HepG2 (cell line): ENCODE measurements at regions not wholly inside any gene's neighbourhood (a gene's known extent, or its start where the extent isn't known, plus 50 kb on each side); places are given as distances from the start of the nearest gene placed in this dataset.

ENCODE experiments used
- ELF3 ChIP-seq: IDR thresholded peaks from 2 replicates; pipeline ENCODE4 v1.6.1; 2016; ENCODE audit warnings: missing genetic modification reagents, missing compliant biosample characterization
- HHEX ChIP-seq: IDR thresholded peaks from 2 replicates; pipeline ENCODE4 v1.6.1; 2016; ENCODE audit warnings: control low read depth
- KAT7 ChIP-seq: IDR thresholded peaks from 2 replicates; pipeline ENCODE4 v1.6.1; 2018; ENCODE audit warnings: borderline replicate concordance, missing compliant biosample characterization
- KLF13 ChIP-seq: sonication (generic); formaldehyde crosslinking; IDR thresholded peaks from 2 replicates; pipeline ENCODE4 v1.4.0; 2020; ENCODE audit warnings: mild to moderate bottlenecking, missing genetic modification reagents
- LRRFIP1 ChIP-seq: sonication (generic); formaldehyde crosslinking; conservative IDR thresholded peaks from 2 replicates; pipeline ENCODE4 v1.4.0; 2020; ENCODE audit warnings: missing genetic modification reagents
- RNF2 ChIP-seq: fragments of 450-650 bp; conservative IDR thresholded peaks from 2 replicates; pipeline ENCODE4 v1.6.1; 2016; ENCODE audit warnings: low read depth
- SMAD1 ChIP-seq: sonication (generic); formaldehyde crosslinking; IDR thresholded peaks from 2 replicates; pipeline ENCODE4 v1.4.0; 2020; ENCODE audit warnings: missing genetic modification reagents, low read depth, mild to moderate bottlenecking, borderline replicate concordance
- SPEN ChIP-seq: sonication (generic); formaldehyde crosslinking; IDR thresholded peaks from 2 replicates; pipeline ENCODE4 v1.5.1; 2020; ENCODE audit warnings: low read depth, mild to moderate bottlenecking, missing genetic modification reagents
- SRF ChIP-seq: IDR thresholded peaks from 2 replicates; pipeline ENCODE4 v1.6.1; 2011; ENCODE audit warnings: mild to moderate bottlenecking, low read depth, low read length, moderate library complexity
- TBL1XR1 ChIP-seq: fragments of 150-350 bp; IDR thresholded peaks from 2 replicates; pipeline ENCODE4 v1.6.1; 2014; ENCODE audit warnings: borderline replicate concordance, low read length; ENCODE audit not compliant: partially characterized antibody
- TBX2 ChIP-seq: sonication (generic); formaldehyde crosslinking; IDR thresholded peaks from 2 replicates; pipeline ENCODE4 v1.5.0; 2020; ENCODE audit warnings: missing genetic modification reagents, mild to moderate bottlenecking, borderline replicate concordance
- TCF7 ChIP-seq: sonication (generic); IDR thresholded peaks from 2 replicates; pipeline ENCODE4 v1.6.1; 2016; ENCODE audit warnings: antibody characterized with exemption, low read depth
- ZBTB7B ChIP-seq: sonication (generic); formaldehyde crosslinking; IDR thresholded peaks from 2 replicates; pipeline ENCODE4 v1.4.0; 2020; ENCODE audit warnings: missing genetic modification reagents
- ZKSCAN8 ChIP-seq: IDR thresholded peaks from 2 replicates; pipeline ENCODE4 v1.6.1; 2016; ENCODE audit warnings: borderline replicate concordance, missing genetic modification reagents, missing compliant biosample characterization
- ZNF253 ChIP-seq: sonication (generic); formaldehyde crosslinking; IDR thresholded peaks from 2 replicates; pipeline ENCODE4 v1.8.0; 2022; ENCODE audit warnings: mild to moderate bottlenecking, missing genetic modification reagents, borderline replicate concordance
- ZNF337 ChIP-seq: sonication (generic); formaldehyde crosslinking; IDR thresholded peaks from 2 replicates; pipeline ENCODE4 v1.5.1; 2020; ENCODE audit warnings: missing genetic modification reagents, low read depth, mild to moderate bottlenecking, borderline replicate concordance
- ZNF468 ChIP-seq: sonication (generic); formaldehyde crosslinking; IDR thresholded peaks from 2 replicates; pipeline ENCODE4 v1.8.0; 2022; ENCODE audit warnings: mild to moderate bottlenecking, moderate library complexity, missing genetic modification reagents
- ZNF614 ChIP-seq: IDR thresholded peaks from 2 replicates; pipeline ENCODE4 v1.6.1; 2018; ENCODE audit warnings: missing biosample characterization, missing genetic modification reagents, inconsistent platforms, borderline replicate concordance
- ZNF781 ChIP-seq: sonication (generic); formaldehyde crosslinking; IDR thresholded peaks from 2 replicates; pipeline ENCODE4 v1.5.1; 2020; ENCODE audit warnings: borderline replicate concordance, mild to moderate bottlenecking, missing genetic modification reagents; ENCODE audit errors: not compliant biosample characterization
- TF ChIP-seq, protein P1 (sequence below): sonication (generic); formaldehyde crosslinking; IDR thresholded peaks from 2 replicates; pipeline ENCODE4 v1.4.0; 2020; ENCODE audit warnings: missing genetic modification reagents; ENCODE audit errors: not compliant biosample characterization
- TF ChIP-seq, protein P2 (sequence below): sonication (generic); formaldehyde crosslinking; IDR thresholded peaks from 2 replicates; pipeline ENCODE4 v1.4.0; 2020; ENCODE audit warnings: missing genetic modification reagents
- TF ChIP-seq, protein P3 (sequence below): sonication (generic); formaldehyde crosslinking; IDR thresholded peaks from 2 replicates; pipeline ENCODE4 v1.8.0; 2022; ENCODE audit warnings: mild to moderate bottlenecking, missing genetic modification reagents

GRCh38 chr20:53866794-53867740 is 203.3 kb downstream of the BCAS1 start (continued):
- TF ChIP-seq ELF3 (CRISPR knock-in tag) = no peak; the same call in 1 of the 2 replicates
- no peak for TF ChIP-seq SMAD1 (CRISPR knock-in tag)
- no peak for TF ChIP-seq RNF2
- TF ChIP-seq ZNF468 (CRISPR knock-in tag) = no peak
- TF ChIP-seq KAT7 = 0 out of 2 replicates have a peak, but pooled peaks have one; percentile 23
- peak; percentile 54; the same call in 1 of the 2 replicates for TF ChIP-seq TBX2 (CRISPR knock-in tag)
- TF ChIP-seq ZNF337 (CRISPR knock-in tag) = no peak
- TF ChIP-seq TBL1XR1 = no peak
- no peak for TF ChIP-seq ZNF253 (CRISPR knock-in tag)
- peak; percentile 38 for TF ChIP-seq TCF7
- no peak for TF ChIP-seq SRF
- peak; percentile 74; the same call in 1 of the 2 replicates for TF ChIP-seq ZBTB7B
- no peak; the same call in 1 of the 2 replicates for TF ChIP-seq HHEX
- TF ChIP-seq, protein P1, sequence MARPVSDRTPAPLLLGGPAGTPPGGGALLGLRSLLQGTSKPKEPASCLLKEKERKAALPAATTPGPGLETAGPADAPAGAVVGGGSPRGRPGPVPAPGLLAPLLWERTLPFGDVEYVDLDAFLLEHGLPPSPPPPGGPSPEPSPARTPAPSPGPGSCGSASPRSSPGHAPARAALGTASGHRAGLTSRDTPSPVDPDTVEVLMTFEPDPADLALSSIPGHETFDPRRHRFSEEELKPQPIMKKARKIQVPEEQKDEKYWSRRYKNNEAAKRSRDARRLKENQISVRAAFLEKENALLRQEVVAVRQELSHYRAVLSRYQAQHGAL = no peak
- TF ChIP-seq ZNF614 (CRISPR knock-in tag) = peak; percentile 37; the same call in 1 of the 2 replicates
- TF ChIP-seq, protein P2, sequence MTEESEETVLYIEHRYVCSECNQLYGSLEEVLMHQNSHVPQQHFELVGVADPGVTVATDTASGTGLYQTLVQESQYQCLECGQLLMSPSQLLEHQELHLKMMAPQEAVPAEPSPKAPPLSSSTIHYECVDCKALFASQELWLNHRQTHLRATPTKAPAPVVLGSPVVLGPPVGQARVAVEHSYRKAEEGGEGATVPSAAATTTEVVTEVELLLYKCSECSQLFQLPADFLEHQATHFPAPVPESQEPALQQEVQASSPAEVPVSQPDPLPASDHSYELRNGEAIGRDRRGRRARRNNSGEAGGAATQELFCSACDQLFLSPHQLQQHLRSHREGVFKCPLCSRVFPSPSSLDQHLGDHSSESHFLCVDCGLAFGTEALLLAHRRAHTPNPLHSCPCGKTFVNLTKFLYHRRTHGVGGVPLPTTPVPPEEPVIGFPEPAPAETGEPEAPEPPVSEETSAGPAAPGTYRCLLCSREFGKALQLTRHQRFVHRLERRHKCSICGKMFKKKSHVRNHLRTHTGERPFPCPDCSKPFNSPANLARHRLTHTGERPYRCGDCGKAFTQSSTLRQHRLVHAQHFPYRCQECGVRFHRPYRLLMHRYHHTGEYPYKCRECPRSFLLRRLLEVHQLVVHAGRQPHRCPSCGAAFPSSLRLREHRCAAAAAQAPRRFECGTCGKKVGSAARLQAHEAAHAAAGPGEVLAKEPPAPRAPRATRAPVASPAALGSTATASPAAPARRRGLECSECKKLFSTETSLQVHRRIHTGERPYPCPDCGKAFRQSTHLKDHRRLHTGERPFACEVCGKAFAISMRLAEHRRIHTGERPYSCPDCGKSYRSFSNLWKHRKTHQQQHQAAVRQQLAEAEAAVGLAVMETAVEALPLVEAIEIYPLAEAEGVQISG (CRISPR knock-in tag) = 0 out of 2 replicates have a peak, but pooled peaks have one; percentile 18
- no peak for TF ChIP-seq ZKSCAN8 (CRISPR knock-in tag)
- TF ChIP-seq KLF13 (CRISPR knock-in tag) = no peak
- TF ChIP-seq SPEN (CRISPR knock-in tag) = peak; percentile 37; the same call in 1 of the 2 replicates
- no peak for TF ChIP-seq ZNF781 (CRISPR knock-in tag)
- TF ChIP-seq, protein P3, sequence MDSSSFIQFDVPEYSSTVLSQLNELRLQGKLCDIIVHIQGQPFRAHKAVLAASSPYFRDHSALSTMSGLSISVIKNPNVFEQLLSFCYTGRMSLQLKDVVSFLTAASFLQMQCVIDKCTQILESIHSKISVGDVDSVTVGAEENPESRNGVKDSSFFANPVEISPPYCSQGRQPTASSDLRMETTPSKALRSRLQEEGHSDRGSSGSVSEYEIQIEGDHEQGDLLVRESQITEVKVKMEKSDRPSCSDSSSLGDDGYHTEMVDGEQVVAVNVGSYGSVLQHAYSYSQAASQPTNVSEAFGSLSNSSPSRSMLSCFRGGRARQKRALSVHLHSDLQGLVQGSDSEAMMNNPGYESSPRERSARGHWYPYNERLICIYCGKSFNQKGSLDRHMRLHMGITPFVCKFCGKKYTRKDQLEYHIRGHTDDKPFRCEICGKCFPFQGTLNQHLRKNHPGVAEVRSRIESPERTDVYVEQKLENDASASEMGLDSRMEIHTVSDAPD (CRISPR knock-in tag) = no peak
- TF ChIP-seq LRRFIP1 (CRISPR knock-in tag) = no peak
